ENCODE measurements at regions not wholly inside any gene's neighbourhood (a gene's known extent, or its start where the extent isn't known, plus 50 kb on each side); places are given as distances from the start of the nearest gene placed in this dataset.

GRCh38 chr1:4152266-4152665 lies 252.2 kb upstream of the C1orf174 start:
- TF ChIP-seq EZH2 (IDR thresholded peaks at IDR 0.05; ENCODE audit: borderline replicate concordance, low read depth, low read length, severe bottlenecking) = no peak
- TF ChIP-seq POLR2AphosphoS5 (IDR thresholded peaks at IDR 0.05; ENCODE audit: insufficient read depth, low read depth, low read length) = no peak
- TF ChIP-seq POLR2A (IDR thresholded peaks at IDR 0.05; ENCODE audit: low read depth, low read length) = no peak
- no peak for TF ChIP-seq FOS (IDR thresholded peaks at IDR 0.05; ENCODE audit: borderline replicate concordance, insufficient read depth, low read length)
- no peak for TF ChIP-seq JUN (IDR thresholded peaks at IDR 0.05; ENCODE audit: borderline replicate concordance, insufficient read depth, insufficient read length, low read depth)
- TF ChIP-seq CTCF (IDR thresholded peaks at IDR 0.05; ENCODE audit: extremely low read depth in 1 of 2, insufficient read depth in 1 of 2, low read depth in 1 of 2, low read length in 2 of 2) = no peak
- TF ChIP-seq MAX (IDR thresholded peaks at IDR 0.05; ENCODE audit: insufficient read depth, insufficient read length) = no peak
- TF ChIP-seq GATA2 (IDR thresholded peaks at IDR 0.05; ENCODE audit: insufficient read depth, insufficient read length, low read depth, low read length) = no peak
- TF ChIP-seq MYC (IDR thresholded peaks at IDR 0.05; ENCODE audit: low read depth, low read length) = no peak
